Loucy (cell line): ENCODE measurements at regions not wholly inside any gene's neighbourhood (a gene's known extent, or its start where the extent isn't known, plus 50 kb on each side); places are given as distances from the start of the nearest gene placed in this dataset.

Experiments
- EZH2phosphoT487 ChIP-seq: fragments of 200-600 bp; IDR thresholded peaks from 2 replicates; pipeline ENCODE4 v1.6.1; 2018; ENCODE audit warnings: antibody characterized with exemption, mild to moderate bottlenecking, moderate library complexity, borderline replicate concordance
- TF ChIP-seq, protein P1 (sequence below): fragments of 200-600 bp; sonication (generic); conservative IDR thresholded peaks from 2 replicates; pipeline ENCODE4 v1.5.1; 2014; ENCODE audit warnings: mild to moderate bottlenecking, antibody characterized with exemption, low read length

DNA sequence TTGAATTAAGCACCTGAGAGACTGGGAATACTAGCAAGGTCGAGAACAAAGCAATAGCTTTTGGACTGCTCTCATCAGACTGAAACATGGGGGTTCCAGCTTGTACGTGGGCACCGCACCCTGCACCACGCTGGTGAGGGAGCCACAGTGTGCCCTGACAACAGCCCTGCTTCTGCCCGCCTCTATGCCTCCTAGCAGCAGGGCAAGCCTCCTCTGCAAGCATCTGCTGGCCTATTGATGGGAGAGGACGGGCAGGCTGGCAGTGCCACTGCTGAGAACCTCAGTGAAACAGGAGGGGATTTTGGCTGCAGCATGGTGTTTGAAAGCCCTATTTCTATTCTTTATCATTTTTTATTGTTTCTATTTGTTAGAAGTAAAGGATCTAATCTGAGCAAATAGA lies 146.1 kb upstream of the OTOS start:
- TF ChIP-seq, protein P1, sequence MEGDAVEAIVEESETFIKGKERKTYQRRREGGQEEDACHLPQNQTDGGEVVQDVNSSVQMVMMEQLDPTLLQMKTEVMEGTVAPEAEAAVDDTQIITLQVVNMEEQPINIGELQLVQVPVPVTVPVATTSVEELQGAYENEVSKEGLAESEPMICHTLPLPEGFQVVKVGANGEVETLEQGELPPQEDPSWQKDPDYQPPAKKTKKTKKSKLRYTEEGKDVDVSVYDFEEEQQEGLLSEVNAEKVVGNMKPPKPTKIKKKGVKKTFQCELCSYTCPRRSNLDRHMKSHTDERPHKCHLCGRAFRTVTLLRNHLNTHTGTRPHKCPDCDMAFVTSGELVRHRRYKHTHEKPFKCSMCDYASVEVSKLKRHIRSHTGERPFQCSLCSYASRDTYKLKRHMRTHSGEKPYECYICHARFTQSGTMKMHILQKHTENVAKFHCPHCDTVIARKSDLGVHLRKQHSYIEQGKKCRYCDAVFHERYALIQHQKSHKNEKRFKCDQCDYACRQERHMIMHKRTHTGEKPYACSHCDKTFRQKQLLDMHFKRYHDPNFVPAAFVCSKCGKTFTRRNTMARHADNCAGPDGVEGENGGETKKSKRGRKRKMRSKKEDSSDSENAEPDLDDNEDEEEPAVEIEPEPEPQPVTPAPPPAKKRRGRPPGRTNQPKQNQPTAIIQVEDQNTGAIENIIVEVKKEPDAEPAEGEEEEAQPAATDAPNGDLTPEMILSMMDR, result no peak
- TF ChIP-seq EZH2phosphoT487, result no peak
